Suprapubic skin (tissue), 4 donors: ENCODE measurements at regions not wholly inside any gene's neighbourhood (a gene's known extent, or its start where the extent isn't known, plus 50 kb on each side); places are given as distances from the start of the nearest gene placed in this dataset.

ENCODE experiments used
- POLR2A ChIP-seq, 2 donors: fragments of 450-650 bp; IDR thresholded peaks; one replicate each; pipeline ENCODE4 v1.6.1; 2017; ENCODE audit warnings: antibody characterized with exemption in 2 of 2, mild to moderate bottlenecking in 2 of 2, moderate library complexity in 2 of 2
- POLR2AphosphoS5 ChIP-seq, 3 donors: sonication (generic); formaldehyde crosslinking; IDR thresholded peaks; one replicate each; pipeline ENCODE4 v1.6.1; 2017; ENCODE audit warnings: antibody characterized with exemption in 3 of 3

DNA sequence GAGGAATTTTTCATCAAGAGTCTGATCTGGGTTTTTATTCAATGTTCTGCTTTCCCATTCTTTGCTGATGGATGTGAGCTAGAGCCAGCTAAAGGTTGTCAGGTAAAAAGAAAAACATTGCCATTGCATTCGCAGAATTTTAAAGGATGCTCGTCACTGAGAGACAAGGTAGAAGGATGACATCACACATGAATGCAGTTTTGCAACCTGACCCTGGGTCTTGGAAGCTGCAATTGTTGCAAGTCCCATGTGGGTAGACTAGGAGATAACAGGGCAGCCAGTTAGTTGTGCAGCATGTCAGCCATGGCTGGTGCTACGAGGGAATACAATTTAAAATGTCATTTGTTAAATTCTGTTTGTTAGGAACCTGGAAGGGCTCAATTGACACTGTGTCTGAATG is 73.9 kb upstream of the MXRA5 start:
- TF ChIP-seq POLR2A (IDR thresholded peaks at IDR 0.05) (no peak), POLR2AphosphoS5 (IDR thresholded peaks at IDR 0.05) (no peak)
